A673 (cell line): ENCODE measurements at regions not wholly inside any gene's neighbourhood (a gene's known extent, or its start where the extent isn't known, plus 50 kb on each side); places are given as distances from the start of the nearest gene placed in this dataset.

Experiments
- CTCF ChIP-seq: fragments of 300-800, 200-600 bp; sonication (generic); conservative IDR thresholded peaks from 2 replicates; pipeline ENCODE4 v1.5.1; 2017; ENCODE audit warnings: low read depth, mild to moderate bottlenecking, antibody characterized with exemption, low read length, moderate library complexity, mixed read lengths
- EZH2 ChIP-seq: fragments of 200-600 bp; sonication (generic); IDR thresholded peaks from 2 replicates; pipeline ENCODE4 v1.6.1; 2017; ENCODE audit warnings: borderline replicate concordance, low read depth, mild to moderate bottlenecking, mixed read lengths, antibody characterized with exemption, low read length; ENCODE audit not compliant: poor library complexity, severe bottlenecking

DNA sequence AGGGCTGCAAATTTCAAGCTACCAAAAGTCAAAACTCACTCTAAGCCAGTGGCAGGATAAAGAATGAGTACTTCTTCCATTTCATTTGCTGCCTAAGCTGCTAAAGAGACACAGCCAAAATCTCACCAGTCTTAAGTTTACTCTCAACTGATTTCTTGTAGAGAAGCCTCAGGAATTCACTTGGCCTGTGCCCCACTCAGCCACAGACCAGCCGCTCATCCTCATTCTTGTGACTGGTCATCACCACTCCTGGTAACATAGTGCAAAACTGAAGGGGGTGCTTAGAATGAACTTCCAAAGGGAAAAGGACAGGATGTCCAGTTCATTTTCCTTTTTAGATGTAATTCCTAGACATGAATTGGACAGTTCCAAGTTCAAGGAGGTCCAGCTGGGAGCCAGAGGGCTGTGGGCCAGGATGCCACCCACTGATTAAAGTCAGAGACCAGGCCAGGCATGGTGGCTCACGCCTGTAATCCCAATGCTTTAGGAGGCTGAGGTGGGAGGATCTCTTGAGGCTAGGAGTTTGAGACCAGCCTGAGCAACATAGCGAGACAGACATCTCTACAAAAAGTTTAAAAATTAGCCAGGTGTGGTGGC, 72.7 kb upstream of the RANBP3L start:
- TF ChIP-seq CTCF (no peak), EZH2 (no peak)
